HL-60 (cell line): ENCODE measurements at regions not wholly inside any gene's neighbourhood (a gene's known extent, or its start where the extent isn't known, plus 50 kb on each side); places are given as distances from the start of the nearest gene placed in this dataset.

ENCODE experiments used
- DNase-seq, 2 experiments: peaks; one replicate each; pipeline ENCODE4 v3.0.0-alpha.2; 2010 to 2020; ENCODE audit warnings: low read depth in 1 of 2, low spot score in 1 of 2
- H3K27ac ChIP-seq: fragments of 250-450 bp; sonication (Bioruptor Pico); replicated peaks from 2 replicates; pipeline ENCODE4 v1.5.1; 2020; ENCODE audit warnings: mild to moderate bottlenecking, moderate library complexity
- H3K27me3 ChIP-seq: fragments of 250-450 bp; sonication (Bioruptor Pico); 2 replicates; pipeline ENCODE4 v1.5.1; 2021; ENCODE audit warnings: mild to moderate bottlenecking, moderate library complexity; ENCODE audit not compliant: insufficient read depth, poor library complexity, severe bottlenecking
- H3K4me3 ChIP-seq: replicated peaks from 2 replicates; pipeline ENCODE4 v1.5.1; 2011; ENCODE audit warnings: mild to moderate bottlenecking, control low read depth, low read length; ENCODE audit not compliant: insufficient read depth
- GABPA ChIP-seq: IDR thresholded peaks from 2 replicates; pipeline ENCODE4 v1.6.1; 2012; ENCODE audit warnings: low read depth
- POLR2AphosphoS5 ChIP-seq: IDR thresholded peaks from 2 replicates; pipeline ENCODE4 v1.6.1; 2012; ENCODE audit warnings: low read depth
- SPI1 ChIP-seq: IDR thresholded peaks from 2 replicates; pipeline ENCODE4 v1.6.1; 2012; ENCODE audit warnings: low read depth, mild to moderate bottlenecking, borderline replicate concordance
- TF ChIP-seq, protein P1 (sequence below): IDR thresholded peaks from 2 replicates; pipeline ENCODE4 v1.6.1; 2012; ENCODE audit warnings: low read depth; ENCODE audit not compliant: insufficient replicate concordance
- TF ChIP-seq, protein P2 (sequence below): IDR thresholded peaks from one replicate; pipeline ENCODE4 v1.5.1; 2011; ENCODE audit warnings: low read length, control low read depth, inconsistent platforms; ENCODE audit not compliant: insufficient read depth

DNA sequence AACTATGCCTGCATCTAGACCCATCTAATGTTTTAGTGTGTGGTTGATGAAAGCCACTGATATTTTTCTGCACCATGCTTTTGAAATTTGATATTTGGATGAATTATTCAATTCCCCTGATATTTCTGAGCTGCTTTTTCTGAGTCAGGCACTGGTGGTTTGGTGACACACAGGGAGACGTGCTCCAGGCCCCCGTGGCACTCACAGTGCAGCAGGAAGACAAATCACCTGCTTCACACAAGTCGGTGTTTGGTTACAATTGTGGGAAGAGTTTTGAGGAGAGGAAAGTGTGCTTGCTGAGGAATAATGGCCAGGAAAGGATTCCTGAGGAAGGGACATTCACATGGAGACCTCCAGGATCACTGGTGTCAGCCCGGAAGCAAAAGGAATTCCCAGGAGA is 179.7 kb downstream of the ACKR3 start:
- Histone ChIP-seq H3K27ac (no peak overlapping the region), H3K27me3 (peaks cover 3% of the 10 kb centered on the region), H3K4me3 (no peak overlapping the region)
- DNase-seq: no peak
- TF ChIP-seq SPI1 (no peak), GABPA (no peak), POLR2AphosphoS5 (no peak)
- TF ChIP-seq, protein P1, sequence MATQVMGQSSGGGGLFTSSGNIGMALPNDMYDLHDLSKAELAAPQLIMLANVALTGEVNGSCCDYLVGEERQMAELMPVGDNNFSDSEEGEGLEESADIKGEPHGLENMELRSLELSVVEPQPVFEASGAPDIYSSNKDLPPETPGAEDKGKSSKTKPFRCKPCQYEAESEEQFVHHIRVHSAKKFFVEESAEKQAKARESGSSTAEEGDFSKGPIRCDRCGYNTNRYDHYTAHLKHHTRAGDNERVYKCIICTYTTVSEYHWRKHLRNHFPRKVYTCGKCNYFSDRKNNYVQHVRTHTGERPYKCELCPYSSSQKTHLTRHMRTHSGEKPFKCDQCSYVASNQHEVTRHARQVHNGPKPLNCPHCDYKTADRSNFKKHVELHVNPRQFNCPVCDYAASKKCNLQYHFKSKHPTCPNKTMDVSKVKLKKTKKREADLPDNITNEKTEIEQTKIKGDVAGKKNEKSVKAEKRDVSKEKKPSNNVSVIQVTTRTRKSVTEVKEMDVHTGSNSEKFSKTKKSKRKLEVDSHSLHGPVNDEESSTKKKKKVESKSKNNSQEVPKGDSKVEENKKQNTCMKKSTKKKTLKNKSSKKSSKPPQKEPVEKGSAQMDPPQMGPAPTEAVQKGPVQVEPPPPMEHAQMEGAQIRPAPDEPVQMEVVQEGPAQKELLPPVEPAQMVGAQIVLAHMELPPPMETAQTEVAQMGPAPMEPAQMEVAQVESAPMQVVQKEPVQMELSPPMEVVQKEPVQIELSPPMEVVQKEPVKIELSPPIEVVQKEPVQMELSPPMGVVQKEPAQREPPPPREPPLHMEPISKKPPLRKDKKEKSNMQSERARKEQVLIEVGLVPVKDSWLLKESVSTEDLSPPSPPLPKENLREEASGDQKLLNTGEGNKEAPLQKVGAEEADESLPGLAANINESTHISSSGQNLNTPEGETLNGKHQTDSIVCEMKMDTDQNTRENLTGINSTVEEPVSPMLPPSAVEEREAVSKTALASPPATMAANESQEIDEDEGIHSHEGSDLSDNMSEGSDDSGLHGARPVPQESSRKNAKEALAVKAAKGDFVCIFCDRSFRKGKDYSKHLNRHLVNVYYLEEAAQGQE: no peak
- TF ChIP-seq, protein P2, sequence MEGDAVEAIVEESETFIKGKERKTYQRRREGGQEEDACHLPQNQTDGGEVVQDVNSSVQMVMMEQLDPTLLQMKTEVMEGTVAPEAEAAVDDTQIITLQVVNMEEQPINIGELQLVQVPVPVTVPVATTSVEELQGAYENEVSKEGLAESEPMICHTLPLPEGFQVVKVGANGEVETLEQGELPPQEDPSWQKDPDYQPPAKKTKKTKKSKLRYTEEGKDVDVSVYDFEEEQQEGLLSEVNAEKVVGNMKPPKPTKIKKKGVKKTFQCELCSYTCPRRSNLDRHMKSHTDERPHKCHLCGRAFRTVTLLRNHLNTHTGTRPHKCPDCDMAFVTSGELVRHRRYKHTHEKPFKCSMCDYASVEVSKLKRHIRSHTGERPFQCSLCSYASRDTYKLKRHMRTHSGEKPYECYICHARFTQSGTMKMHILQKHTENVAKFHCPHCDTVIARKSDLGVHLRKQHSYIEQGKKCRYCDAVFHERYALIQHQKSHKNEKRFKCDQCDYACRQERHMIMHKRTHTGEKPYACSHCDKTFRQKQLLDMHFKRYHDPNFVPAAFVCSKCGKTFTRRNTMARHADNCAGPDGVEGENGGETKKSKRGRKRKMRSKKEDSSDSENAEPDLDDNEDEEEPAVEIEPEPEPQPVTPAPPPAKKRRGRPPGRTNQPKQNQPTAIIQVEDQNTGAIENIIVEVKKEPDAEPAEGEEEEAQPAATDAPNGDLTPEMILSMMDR: no peak

DNA sequence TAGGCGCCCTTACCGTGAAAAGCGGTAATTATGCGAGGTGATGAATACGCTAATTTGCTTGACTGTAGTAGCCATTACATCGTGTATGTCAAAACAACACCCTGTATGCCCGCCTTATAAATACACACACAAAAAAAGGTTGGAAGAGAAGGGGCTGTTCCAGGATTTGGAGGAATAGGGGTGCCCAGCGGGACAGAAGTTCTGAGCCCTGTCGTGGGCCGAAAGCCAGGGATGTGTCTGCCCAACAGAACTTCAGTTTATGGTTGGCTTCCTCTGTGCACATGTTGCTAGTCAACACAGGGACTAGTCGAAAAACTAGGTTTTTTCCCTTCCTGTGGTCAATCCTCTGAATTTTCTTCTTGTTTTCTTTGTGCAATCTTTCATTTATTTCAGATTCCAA is 182.5 kb downstream of the ACKR3 start:
- no peak overlapping the region for H3K27ac ChIP-seq
- no peaks in the 10 kb centered on the region for H3K27me3 ChIP-seq
- DNase-seq: no peak
- TF ChIP-seq POLR2AphosphoS5 (no peak), SPI1 (no peak), GABPA (no peak)
- TF ChIP-seq, protein P1: no peak
- TF ChIP-seq, protein P2: no peak
- no peak overlapping the region for H3K4me3 ChIP-seq

DNA sequence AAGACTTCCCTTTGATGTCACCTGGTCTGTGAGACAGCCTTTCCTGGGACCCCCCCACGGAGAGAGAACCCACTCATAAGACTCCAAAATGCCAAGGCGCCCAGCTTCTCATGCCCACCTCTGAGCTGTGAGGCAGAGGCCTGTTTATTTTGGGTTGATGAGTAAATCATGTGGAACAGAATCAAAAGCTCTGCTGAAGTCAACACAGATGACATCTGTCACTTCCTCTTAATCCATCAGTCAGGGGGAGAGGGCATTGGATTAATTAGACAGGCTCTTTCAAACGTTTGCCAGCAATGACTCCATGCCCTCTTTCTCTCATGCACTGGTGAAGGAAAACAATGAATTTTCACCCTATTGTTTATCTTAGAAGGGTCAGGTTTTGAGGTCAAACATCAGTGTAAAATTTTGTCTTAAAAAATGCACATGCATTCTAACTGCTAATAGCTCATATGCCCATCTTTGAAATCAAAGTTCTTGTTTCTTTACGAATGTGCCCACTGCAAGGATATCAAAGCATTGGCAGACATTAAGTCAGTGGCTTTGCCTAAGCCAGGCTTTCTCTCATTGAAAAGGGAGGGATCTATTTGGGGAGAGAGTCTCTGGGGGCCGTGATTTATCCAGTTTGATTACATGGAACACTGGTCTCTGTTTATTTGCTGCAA is 184.1 kb downstream of the ACKR3 start:
- no peak overlapping the region for H3K27ac ChIP-seq
- DNase-seq: no peak
- no peak overlapping the region for H3K4me3 ChIP-seq
- TF ChIP-seq POLR2AphosphoS5 (no peak), SPI1 (no peak; the same call in 1 of the 2 replicates), GABPA (no peak)
- TF ChIP-seq, protein P2: no peak
- TF ChIP-seq, protein P1: no peak
- H3K27me3 ChIP-seq: no peaks in the 10 kb centered on the region
